ENCODE measurements at regions not wholly inside any gene's neighbourhood (a gene's known extent, or its start where the extent isn't known, plus 50 kb on each side); places are given as distances from the start of the nearest gene placed in this dataset.

- 42% methylated on average over 2 of the region's 5 CpGs for WGBS (ENCODE audit: low lambda C conversion rate)
- Histone ChIP-seq H3K4me1 (ENCODE audit: insufficient read depth, low read length) (peaks cover 15% of the 10 kb centered on the region), H2AFZ (ENCODE audit: low read length) (no peak overlapping the region), H3K79me2 (ENCODE audit: insufficient read depth, low read length) (no peaks in the 10 kb centered on the region), H3K27me3 (ENCODE audit: control insufficient read depth in 1 of 2, insufficient read depth in 2 of 2, low read length in 2 of 2) (no peaks in the 10 kb centered on the region), H3K4me2 (ENCODE audit: low read depth, low read length) (no peak overlapping the region), H4K20me1 (ENCODE audit: insufficient read depth, low read length) (no peaks in the 10 kb centered on the region), H3K36me3 (replicated peaks in 1 of 2; ENCODE audit: control insufficient read depth in 1 of 2, insufficient read depth in 2 of 2, low read length in 2 of 2) (no peaks in the 10 kb centered on the region), H3K27ac (ENCODE audit: extremely low read length, insufficient read depth, low read length) (no peak overlapping the region), H3K9ac (ENCODE audit: insufficient read depth, low read depth, low read length) (no peak overlapping the region), H3K9me3 (ENCODE audit: low read length) (no peaks in the 10 kb centered on the region), H3K4me3 (replicated peaks in 1 of 3; ENCODE audit: insufficient read depth in 1 of 3, low read depth in 2 of 3, low read length in 3 of 3) (no peak overlapping the region)
- in situ Hi-C loops (cut with HindIII; ENCODE audit: extremely low pct_ligation_motif_present, low pct_unique_long_range_greater_than_20kb) = no loop called here
- FAIRE-seq (no peak), DNase-seq (ENCODE audit: low spot score) (no peak), ATAC-seq (no peak)
- no peak for TF ChIP-seq ZNF143 (CRISPR knock-in tag; IDR thresholded peaks at IDR 0.05)
- TF ChIP-seq CREB1 (IDR thresholded peaks at IDR 0.05) = 0 out of 2 replicates have a peak, but pooled peaks have one; percentile 17
- TF ChIP-seq CREB1 (CRISPR knock-in tag; IDR thresholded peaks at IDR 0.05) = no peak
- POLR2A ChIA-PET = no interaction called here
- intact Hi-C loops (cut with micrococcal nuclease; ENCODE audit: unreplicated experiment) = no loop called here
- BruUV-seq (replicated peaks) = no TSS peak
- CTCF ChIA-PET (ENCODE audit: low intra/inter-chr PET ratio, low total read pairs) = no interaction called here
These were observed 159.6 kb upstream of the AGTR2 start for GRCh38 chrX:116010939-116011338.

- no peaks in the 10 kb centered on the region for H3K4me1 ChIP-seq (ENCODE audit: insufficient read depth, low read length)
- no peak for TF ChIP-seq ZFY (CRISPR knock-in tag; IDR thresholded peaks at IDR 0.05)
- TF ChIP-seq, protein P1, sequence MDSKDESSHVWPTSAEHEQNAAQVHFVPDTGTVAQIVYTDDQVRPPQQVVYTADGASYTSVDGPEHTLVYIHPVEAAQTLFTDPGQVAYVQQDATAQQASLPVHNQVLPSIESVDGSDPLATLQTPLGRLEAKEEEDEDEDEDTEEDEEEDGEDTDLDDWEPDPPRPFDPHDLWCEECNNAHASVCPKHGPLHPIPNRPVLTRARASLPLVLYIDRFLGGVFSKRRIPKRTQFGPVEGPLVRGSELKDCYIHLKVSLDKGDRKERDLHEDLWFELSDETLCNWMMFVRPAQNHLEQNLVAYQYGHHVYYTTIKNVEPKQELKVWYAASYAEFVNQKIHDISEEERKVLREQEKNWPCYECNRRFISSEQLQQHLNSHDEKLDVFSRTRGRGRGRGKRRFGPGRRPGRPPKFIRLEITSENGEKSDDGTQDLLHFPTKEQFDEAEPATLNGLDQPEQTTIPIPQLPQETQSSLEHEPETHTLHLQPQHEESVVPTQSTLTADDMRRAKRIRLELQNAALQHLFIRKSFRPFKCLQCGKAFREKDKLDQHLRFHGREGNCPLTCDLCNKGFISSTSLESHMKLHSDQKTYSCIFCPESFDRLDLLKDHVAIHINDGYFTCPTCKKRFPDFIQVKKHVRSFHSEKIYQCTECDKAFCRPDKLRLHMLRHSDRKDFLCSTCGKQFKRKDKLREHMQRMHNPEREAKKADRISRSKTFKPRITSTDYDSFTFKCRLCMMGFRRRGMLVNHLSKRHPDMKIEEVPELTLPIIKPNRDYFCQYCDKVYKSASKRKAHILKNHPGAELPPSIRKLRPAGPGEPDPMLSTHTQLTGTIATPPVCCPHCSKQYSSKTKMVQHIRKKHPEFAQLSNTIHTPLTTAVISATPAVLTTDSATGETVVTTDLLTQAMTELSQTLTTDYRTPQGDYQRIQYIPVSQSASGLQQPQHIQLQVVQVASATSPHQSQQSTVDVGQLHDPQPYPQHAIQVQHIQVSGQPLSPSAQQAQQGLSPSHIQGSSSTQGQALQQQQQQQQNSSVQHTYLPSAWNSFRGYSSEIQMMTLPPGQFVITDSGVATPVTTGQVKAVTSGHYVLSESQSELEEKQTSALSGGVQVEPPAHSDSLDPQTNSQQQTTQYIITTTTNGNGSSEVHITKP (CRISPR knock-in tag; IDR thresholded peaks at IDR 0.05; ENCODE audit: low read depth) = no peak
- TF ChIP-seq ZNF883 (CRISPR knock-in tag; IDR thresholded peaks at IDR 0.05; ENCODE audit: not compliant biosample characterization) = no peak
- TF ChIP-seq AHR (CRISPR knock-in tag; IDR thresholded peaks at IDR 0.05) = no peak
- no TSS peak for BruUV-seq (replicated peaks)
- no peaks in the 10 kb centered on the region for H3K79me2 ChIP-seq (ENCODE audit: insufficient read depth, low read length)
- no peak overlapping the region for H3K27ac ChIP-seq (ENCODE audit: extremely low read length, insufficient read depth, low read length)
- FAIRE-seq (no peak), ATAC-seq (no peak), DNase-seq (ENCODE audit: low spot score) (no peak)
- ChIA-PET POLR2A (no interaction called here), CTCF (ENCODE audit: low intra/inter-chr PET ratio, low total read pairs) (no interaction called here)
- no peaks in the 10 kb centered on the region for H3K36me3 ChIP-seq (replicated peaks in 1 of 2; ENCODE audit: control insufficient read depth in 1 of 2, insufficient read depth in 2 of 2, low read length in 2 of 2)
- WGBS (ENCODE audit: low lambda C conversion rate) = 0% methylated on average over 1 of the region's 1 CpG
- no peaks in the 10 kb centered on the region for H3K27me3 ChIP-seq (ENCODE audit: control insufficient read depth in 1 of 2, insufficient read depth in 2 of 2, low read length in 2 of 2)
- H2AFZ ChIP-seq (ENCODE audit: low read length) = no peak overlapping the region
- H3K4me2 ChIP-seq (ENCODE audit: low read depth, low read length) = no peak overlapping the region
- no peaks in the 10 kb centered on the region for H4K20me1 ChIP-seq (ENCODE audit: insufficient read depth, low read length)
- no peaks in the 10 kb centered on the region for H3K9me3 ChIP-seq (ENCODE audit: low read length)
- H3K4me3 ChIP-seq (replicated peaks in 1 of 3; ENCODE audit: insufficient read depth in 1 of 3, low read depth in 2 of 3, low read length in 3 of 3) = no peak overlapping the region
- no peak overlapping the region for H3K9ac ChIP-seq (ENCODE audit: insufficient read depth, low read depth, low read length)
- intact Hi-C loops (cut with micrococcal nuclease; ENCODE audit: unreplicated experiment) (no loop called here), in situ Hi-C loops (cut with HindIII; ENCODE audit: extremely low pct_ligation_motif_present, low pct_unique_long_range_greater_than_20kb) (no loop called here)
These were observed 139.2 kb upstream of the AGTR2 start for GRCh38 chrX:116031331-116031730.
